ENCODE measurements at regions not wholly inside any gene's neighbourhood (a gene's known extent, or its start where the extent isn't known, plus 50 kb on each side); places are given as distances from the start of the nearest gene placed in this dataset.

- DNase-seq, result no peak
- TF ChIP-seq, protein P1, sequence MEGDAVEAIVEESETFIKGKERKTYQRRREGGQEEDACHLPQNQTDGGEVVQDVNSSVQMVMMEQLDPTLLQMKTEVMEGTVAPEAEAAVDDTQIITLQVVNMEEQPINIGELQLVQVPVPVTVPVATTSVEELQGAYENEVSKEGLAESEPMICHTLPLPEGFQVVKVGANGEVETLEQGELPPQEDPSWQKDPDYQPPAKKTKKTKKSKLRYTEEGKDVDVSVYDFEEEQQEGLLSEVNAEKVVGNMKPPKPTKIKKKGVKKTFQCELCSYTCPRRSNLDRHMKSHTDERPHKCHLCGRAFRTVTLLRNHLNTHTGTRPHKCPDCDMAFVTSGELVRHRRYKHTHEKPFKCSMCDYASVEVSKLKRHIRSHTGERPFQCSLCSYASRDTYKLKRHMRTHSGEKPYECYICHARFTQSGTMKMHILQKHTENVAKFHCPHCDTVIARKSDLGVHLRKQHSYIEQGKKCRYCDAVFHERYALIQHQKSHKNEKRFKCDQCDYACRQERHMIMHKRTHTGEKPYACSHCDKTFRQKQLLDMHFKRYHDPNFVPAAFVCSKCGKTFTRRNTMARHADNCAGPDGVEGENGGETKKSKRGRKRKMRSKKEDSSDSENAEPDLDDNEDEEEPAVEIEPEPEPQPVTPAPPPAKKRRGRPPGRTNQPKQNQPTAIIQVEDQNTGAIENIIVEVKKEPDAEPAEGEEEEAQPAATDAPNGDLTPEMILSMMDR (IDR thresholded peaks at IDR 0.05; ENCODE audit: low read depth, low read length, missing control alignments), result no peak
- H3K4me3 ChIP-seq (ENCODE audit: low read depth, low read length), result no peak overlapping the region
- no peaks in the 10 kb centered on the region for H3K27me3 ChIP-seq (replicated peaks)
- H3K36me3 ChIP-seq (replicated peaks), result no peaks in the 10 kb centered on the region
- H3K27ac ChIP-seq, result no peak overlapping the region
- in situ Hi-C loops (cut with HindIII; ENCODE audit: low pct_ligation_motif_present, low sequenced_read_pairs), result no loop called here
Measured at GRCh38 chr11:70751142-70751734, 352.9 kb downstream of the CTTN start.

GRCh38 chr11:70755410-70756158 is 357.3 kb downstream of the CTTN start:
- Histone ChIP-seq H3K4me3 (ENCODE audit: low read depth, low read length) (no peak overlapping the region), H3K27me3 (replicated peaks) (no peaks in the 10 kb centered on the region), H3K36me3 (replicated peaks) (no peaks in the 10 kb centered on the region), H3K27ac (no peak overlapping the region)
- in situ Hi-C loops (cut with HindIII; ENCODE audit: low pct_ligation_motif_present, low sequenced_read_pairs), result no loop called here
- peak; percentile 60 for DNase-seq
- TF ChIP-seq, protein P1 (IDR thresholded peaks at IDR 0.05; ENCODE audit: low read depth, low read length, missing control alignments), result peak; percentile 95

DNA sequence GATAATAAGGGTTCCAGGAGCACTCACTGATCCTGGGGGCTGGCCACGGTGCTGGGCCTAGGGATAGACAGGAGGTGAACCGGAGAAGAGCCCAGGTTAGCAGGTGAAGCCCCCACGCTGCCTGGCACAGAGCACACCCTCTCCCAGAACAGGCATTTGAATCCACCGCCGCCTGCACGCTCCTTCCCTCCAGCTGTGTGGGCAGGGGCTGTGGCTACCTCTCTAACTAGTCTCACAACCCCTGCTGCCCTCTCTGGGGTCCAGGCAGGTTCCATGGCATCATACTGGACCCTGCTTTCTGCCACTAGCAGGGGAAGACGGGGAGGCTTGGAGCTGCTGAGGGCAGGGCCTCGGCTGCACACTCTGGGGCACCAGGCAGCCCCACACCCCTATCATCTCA is 358.0 kb downstream of the CTTN start:
- Histone ChIP-seq H3K4me3 (ENCODE audit: low read depth, low read length) (no peak overlapping the region), H3K27ac (no peak overlapping the region), H3K27me3 (replicated peaks) (no peaks in the 10 kb centered on the region), H3K36me3 (replicated peaks) (no peaks in the 10 kb centered on the region)
- TF ChIP-seq, protein P1 (IDR thresholded peaks at IDR 0.05; ENCODE audit: low read depth, low read length, missing control alignments), result no peak
- no peak for DNase-seq
- in situ Hi-C loops (cut with HindIII; ENCODE audit: low pct_ligation_motif_present, low sequenced_read_pairs), result no loop called here

- in situ Hi-C loops (cut with HindIII; ENCODE audit: low pct_ligation_motif_present, low sequenced_read_pairs), result no loop called here
- H3K4me3 ChIP-seq (ENCODE audit: low read depth, low read length), result no peak overlapping the region
- H3K36me3 ChIP-seq (replicated peaks), result no peaks in the 10 kb centered on the region
- H3K27me3 ChIP-seq (replicated peaks), result no peaks in the 10 kb centered on the region
- no peak overlapping the region for H3K27ac ChIP-seq
- DNase-seq, result no peak
- TF ChIP-seq, protein P1 (IDR thresholded peaks at IDR 0.05; ENCODE audit: low read depth, low read length, missing control alignments), result no peak
Measured at GRCh38 chr11:70756756-70757155, 358.4 kb downstream of the CTTN start.

DNA sequence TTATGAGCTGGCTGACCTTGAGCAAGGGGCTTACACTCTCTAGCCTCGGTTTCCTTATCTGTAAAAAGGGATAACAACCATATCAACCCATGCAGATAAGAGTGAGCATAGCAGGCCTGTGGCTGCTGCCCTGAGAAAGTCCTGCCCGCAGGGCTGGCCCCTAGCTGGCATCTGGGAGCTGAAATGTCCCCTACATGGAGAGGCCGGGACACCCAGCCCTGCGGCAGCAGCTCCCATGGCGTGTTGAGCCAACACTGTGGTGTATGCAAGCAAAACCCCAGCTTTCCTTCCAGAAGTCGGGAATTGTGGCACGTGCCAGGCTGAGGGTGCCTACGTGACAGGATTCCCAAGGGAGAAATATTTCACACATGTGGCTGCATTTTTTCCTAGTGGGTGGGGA is 358.9 kb downstream of the CTTN start:
- Histone ChIP-seq H3K4me3 (ENCODE audit: low read depth, low read length) (no peak overlapping the region), H3K27me3 (replicated peaks) (no peaks in the 10 kb centered on the region), H3K27ac (no peak overlapping the region), H3K36me3 (replicated peaks) (no peaks in the 10 kb centered on the region)
- TF ChIP-seq, protein P1 (IDR thresholded peaks at IDR 0.05; ENCODE audit: low read depth, low read length, missing control alignments), result no peak
- in situ Hi-C loops (cut with HindIII; ENCODE audit: low pct_ligation_motif_present, low sequenced_read_pairs), result no loop called here
- DNase-seq, result no peak
